Astrocyte (in vitro differentiated cells and primary cell): ENCODE measurements at regions not wholly inside any gene's neighbourhood (a gene's known extent, or its start where the extent isn't known, plus 50 kb on each side); places are given as distances from the start of the nearest gene placed in this dataset.
"Not testable (repeated sequence)": the region's sequence is repeated elsewhere in the genome, so short reads cannot be mapped to it uniquely, and the experiment has no call there.

ENCODE experiments used
- DNase-seq: peaks from one replicate; pipeline ENCODE4 v3.0.0-alpha.2; 2010; ENCODE audit warnings: low read depth
- FAIRE-seq: peaks from 2 replicates; lab custom pipeline; 2011; peaks lifted over from hg19 to GRCh38; lab: Jason Lieb, UNC
- H2AFZ ChIP-seq: 2 replicates; pipeline ENCODE4 v1.6.0; 2012; ENCODE audit warnings: low read depth, low read length, inconsistent platforms
- H3K27ac ChIP-seq: 2 replicates; pipeline ENCODE4 v1.5.1; 2011; ENCODE audit warnings: low read depth, low read length, inconsistent platforms
- H3K27me3 ChIP-seq: 2 replicates; pipeline ENCODE4 v1.6.0; 2011; ENCODE audit warnings: low read length, inconsistent platforms; ENCODE audit not compliant: insufficient read depth
- H3K36me3 ChIP-seq: 2 replicates; pipeline ENCODE4 v1.5.1; 2011; ENCODE audit warnings: low read length, inconsistent platforms; ENCODE audit not compliant: insufficient read depth
- H3K4me1 ChIP-seq: 2 replicates; pipeline ENCODE4 v1.5.1; 2011; ENCODE audit warnings: low read length, inconsistent platforms; ENCODE audit not compliant: insufficient read depth
- H3K4me2 ChIP-seq: 2 replicates; pipeline ENCODE4 v1.6.0; 2012; ENCODE audit warnings: low read length, inconsistent platforms
- H3K4me3 ChIP-seq: 2 replicates; pipeline ENCODE4 v1.5.1; 2011; ENCODE audit warnings: low read depth, mild to moderate bottlenecking, low read length, inconsistent platforms; ENCODE audit not compliant: insufficient read depth
- H3K79me2 ChIP-seq: 2 replicates; pipeline ENCODE4 v1.6.0; 2012; ENCODE audit warnings: mild to moderate bottlenecking, low read length, inconsistent platforms; ENCODE audit not compliant: insufficient read depth
- H3K9ac ChIP-seq: 2 replicates; pipeline ENCODE4 v1.6.0; 2012; ENCODE audit warnings: mild to moderate bottlenecking, low read length, inconsistent platforms
- H3K9me3 ChIP-seq: 2 replicates; pipeline ENCODE4 v1.5.1; 2012; ENCODE audit warnings: low read depth, mild to moderate bottlenecking, low read length, inconsistent platforms; ENCODE audit not compliant: insufficient read depth
- H4K20me1 ChIP-seq: 2 replicates; pipeline ENCODE4 v1.6.0; 2012; ENCODE audit warnings: low read length, inconsistent platforms; ENCODE audit not compliant: insufficient read depth
- H3K27ac Mint-ChIP-seq: one replicate; pipeline ENCODE4 v1.8.0; 2021; ENCODE audit warnings: mild to moderate bottlenecking, mixed read lengths; ENCODE audit not compliant: unreplicated experiment
- H3K27me3 Mint-ChIP-seq: one replicate; pipeline ENCODE4 v1.8.0; 2021; ENCODE audit warnings: low read depth, mixed read lengths; ENCODE audit not compliant: unreplicated experiment
- H3K36me3 Mint-ChIP-seq: one replicate; pipeline ENCODE4 v1.8.0; 2021; ENCODE audit warnings: low read depth, mixed read lengths; ENCODE audit not compliant: unreplicated experiment
- H3K4me1 Mint-ChIP-seq: one replicate; pipeline ENCODE4 v1.8.0; 2021; ENCODE audit warnings: low read depth, mixed read lengths; ENCODE audit not compliant: unreplicated experiment
- H3K4me3 Mint-ChIP-seq: one replicate; pipeline ENCODE4 v1.8.0; 2021; ENCODE audit warnings: mild to moderate bottlenecking, moderate library complexity, mixed read lengths; ENCODE audit not compliant: unreplicated experiment
- H3K9me3 Mint-ChIP-seq: one replicate; pipeline ENCODE4 v1.8.0; 2021; ENCODE audit warnings: mild to moderate bottlenecking, mixed read lengths; ENCODE audit not compliant: unreplicated experiment
- EZH2 ChIP-seq: IDR thresholded peaks from 2 replicates; pipeline ENCODE4 v1.6.1; 2012; ENCODE audit warnings: mild to moderate bottlenecking, low read length, inconsistent platforms; ENCODE audit not compliant: insufficient read depth
- TF ChIP-seq, protein P1 (sequence below): IDR thresholded peaks from 2 replicates; pipeline ENCODE4 v1.5.1; 2011; ENCODE audit warnings: low read depth, mild to moderate bottlenecking, inconsistent platforms, low read length, moderate library complexity; ENCODE audit not compliant: insufficient read depth

DNA sequence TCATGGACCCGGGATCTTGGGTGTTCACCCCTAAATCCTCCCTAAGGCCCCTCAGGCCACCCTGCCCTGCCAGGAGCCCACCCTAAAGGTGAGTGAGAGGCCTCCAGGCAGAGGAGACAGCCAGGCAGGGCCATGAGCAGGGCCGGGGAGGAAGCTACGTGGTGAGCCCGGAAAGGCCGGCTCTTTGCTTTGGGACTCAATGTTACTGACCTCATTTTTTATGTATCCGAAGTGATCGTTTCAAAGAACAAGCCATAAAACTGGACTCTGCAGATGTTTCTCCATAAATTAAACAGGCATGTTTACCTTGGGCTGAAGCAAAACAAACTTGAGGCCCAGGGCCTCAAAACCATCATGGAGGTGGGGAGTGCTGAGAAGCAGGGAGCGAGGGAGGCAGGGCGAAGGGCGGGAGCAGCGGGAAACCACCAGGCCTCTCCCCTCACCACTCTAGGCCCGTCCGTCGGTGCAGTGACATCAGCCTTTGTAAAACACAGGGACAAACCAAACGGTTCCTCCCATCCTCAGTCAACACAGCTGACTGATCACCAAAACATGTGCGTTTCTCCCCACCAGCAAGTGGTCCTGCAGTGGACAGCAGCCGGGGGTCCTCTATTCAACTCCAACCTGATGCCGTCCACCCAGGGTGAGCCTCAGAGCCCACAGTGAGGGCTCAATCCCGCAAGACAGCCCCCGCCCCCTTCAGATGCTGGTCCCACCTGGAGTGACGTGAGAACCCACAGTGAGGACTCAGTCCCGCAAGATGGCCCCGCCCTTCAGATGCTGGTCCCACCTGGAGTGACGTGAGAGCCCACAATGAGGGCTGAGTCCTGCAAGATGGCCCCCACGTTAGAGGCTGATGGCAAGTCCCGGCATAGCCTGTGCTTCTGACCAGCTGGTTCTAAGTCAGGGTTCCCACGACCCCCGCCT is 102.9 kb upstream of the LRPAP1 start:
- H3K4me3 Mint-ChIP-seq = no peak overlapping the region
- peaks cover 9% of the 10 kb centered on the region for H3K27me3 Mint-ChIP-seq
- peaks cover 10% of the 10 kb centered on the region for H3K4me1 Mint-ChIP-seq
- Histone ChIP-seq H3K27ac (no peak overlapping the region), H3K27me3 (no peaks in the 10 kb centered on the region), H3K9me3 (no peaks in the 10 kb centered on the region), H4K20me1 (no peaks in the 10 kb centered on the region), H3K4me3 (no peak overlapping the region), H3K9ac (no peak overlapping the region), H3K4me1 (no peaks in the 10 kb centered on the region), H3K36me3 (no peaks in the 10 kb centered on the region), H2AFZ (no peak overlapping the region), H3K79me2 (no peaks in the 10 kb centered on the region), H3K4me2 (no peak overlapping the region)
- TF ChIP-seq, protein P1, sequence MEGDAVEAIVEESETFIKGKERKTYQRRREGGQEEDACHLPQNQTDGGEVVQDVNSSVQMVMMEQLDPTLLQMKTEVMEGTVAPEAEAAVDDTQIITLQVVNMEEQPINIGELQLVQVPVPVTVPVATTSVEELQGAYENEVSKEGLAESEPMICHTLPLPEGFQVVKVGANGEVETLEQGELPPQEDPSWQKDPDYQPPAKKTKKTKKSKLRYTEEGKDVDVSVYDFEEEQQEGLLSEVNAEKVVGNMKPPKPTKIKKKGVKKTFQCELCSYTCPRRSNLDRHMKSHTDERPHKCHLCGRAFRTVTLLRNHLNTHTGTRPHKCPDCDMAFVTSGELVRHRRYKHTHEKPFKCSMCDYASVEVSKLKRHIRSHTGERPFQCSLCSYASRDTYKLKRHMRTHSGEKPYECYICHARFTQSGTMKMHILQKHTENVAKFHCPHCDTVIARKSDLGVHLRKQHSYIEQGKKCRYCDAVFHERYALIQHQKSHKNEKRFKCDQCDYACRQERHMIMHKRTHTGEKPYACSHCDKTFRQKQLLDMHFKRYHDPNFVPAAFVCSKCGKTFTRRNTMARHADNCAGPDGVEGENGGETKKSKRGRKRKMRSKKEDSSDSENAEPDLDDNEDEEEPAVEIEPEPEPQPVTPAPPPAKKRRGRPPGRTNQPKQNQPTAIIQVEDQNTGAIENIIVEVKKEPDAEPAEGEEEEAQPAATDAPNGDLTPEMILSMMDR = no peak
- TF ChIP-seq EZH2 = no peak
- no peak overlapping the region for H3K27ac Mint-ChIP-seq
- H3K36me3 Mint-ChIP-seq = peaks cover 1% of the 10 kb centered on the region
- FAIRE-seq (no peak), DNase-seq (no peak)
- peaks cover 3% of the 10 kb centered on the region for H3K9me3 Mint-ChIP-seq

DNA sequence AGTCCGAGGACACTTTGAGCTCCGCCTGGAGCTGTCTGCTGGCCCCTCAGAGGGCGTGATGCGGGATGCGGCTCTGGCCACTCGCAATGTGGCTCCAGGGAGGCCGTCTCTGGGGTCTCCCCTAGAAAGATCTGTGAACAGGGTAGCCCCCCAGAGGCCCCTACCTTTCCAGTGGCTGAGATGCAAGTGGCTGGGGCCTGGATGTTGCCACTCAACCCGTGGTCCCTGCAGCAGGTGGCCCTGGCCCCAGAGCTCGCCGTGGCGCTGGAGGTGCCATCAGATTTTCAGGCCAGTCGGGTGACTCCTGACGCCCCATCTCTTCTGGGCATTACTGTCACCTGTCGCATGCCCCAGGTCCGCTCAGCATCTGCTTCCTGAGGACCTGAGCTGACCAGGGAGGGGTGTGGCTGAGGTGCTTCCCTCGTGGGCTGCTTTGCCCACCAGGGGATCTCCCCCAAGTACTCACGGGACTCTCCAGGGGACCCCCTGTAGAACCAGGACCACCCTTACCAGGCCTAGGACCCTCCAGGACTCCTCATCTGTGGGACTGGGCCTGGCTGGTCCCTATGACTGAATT is 102.1 kb upstream of the LRPAP1 start:
- H3K27me3 ChIP-seq = no peaks in the 10 kb centered on the region
- no peak overlapping the region for H3K27ac ChIP-seq
- no peak overlapping the region for H3K4me3 ChIP-seq
- TF ChIP-seq EZH2 = no peak
- TF ChIP-seq, protein P1 = no peak
- no peaks in the 10 kb centered on the region for H3K9me3 ChIP-seq
- peaks cover 4% of the 10 kb centered on the region for H3K4me1 Mint-ChIP-seq
- H3K4me1 ChIP-seq = no peaks in the 10 kb centered on the region
- FAIRE-seq (no peak), DNase-seq (no peak)
- H3K4me2 ChIP-seq = no peak overlapping the region
- H3K36me3 ChIP-seq = no peaks in the 10 kb centered on the region
- H3K27ac Mint-ChIP-seq = no peak overlapping the region
- no peak overlapping the region for H2AFZ ChIP-seq
- H3K27me3 Mint-ChIP-seq = peaks cover 8% of the 10 kb centered on the region
- no peaks in the 10 kb centered on the region for H4K20me1 ChIP-seq
- peaks cover 3% of the 10 kb centered on the region for H3K9me3 Mint-ChIP-seq
- H3K79me2 ChIP-seq = no peaks in the 10 kb centered on the region
- no peak overlapping the region for H3K9ac ChIP-seq
- no peaks in the 10 kb centered on the region for H3K36me3 Mint-ChIP-seq
- no peak overlapping the region for H3K4me3 Mint-ChIP-seq

DNA sequence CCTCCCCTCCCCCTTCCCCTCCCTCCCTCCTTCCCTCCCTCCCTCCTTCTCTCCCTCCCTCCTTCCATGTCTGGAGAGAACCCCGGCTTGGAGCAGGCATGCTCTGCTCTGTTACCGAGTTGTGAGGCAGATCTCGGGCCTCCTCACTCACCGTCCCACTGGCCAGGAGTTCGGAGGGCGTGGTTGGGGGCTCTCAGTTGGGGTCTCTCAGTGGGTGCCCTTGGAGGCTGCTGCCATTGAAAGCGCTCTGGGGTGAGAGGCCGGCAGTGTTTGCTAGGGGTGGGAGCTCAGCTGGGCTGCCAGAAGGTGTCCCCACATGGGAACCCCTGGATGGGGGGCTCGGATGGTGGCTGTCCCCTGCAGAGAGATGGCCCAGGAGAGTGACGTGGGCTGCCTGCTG is 101.1 kb upstream of the LRPAP1 start:
- not testable (repeated sequence) for H3K9me3 ChIP-seq, H3K4me3 ChIP-seq, H3K79me2 ChIP-seq, DNase-seq, FAIRE-seq, H4K20me1 ChIP-seq, H3K9ac ChIP-seq, H3K27ac Mint-ChIP-seq, H3K4me1 ChIP-seq, H3K4me3 Mint-ChIP-seq, H2AFZ ChIP-seq, H3K9me3 Mint-ChIP-seq, H3K36me3 Mint-ChIP-seq, H3K27ac ChIP-seq, H3K4me1 Mint-ChIP-seq, H3K4me2 ChIP-seq, H3K27me3 ChIP-seq, H3K36me3 ChIP-seq
- peaks cover 16% of the 10 kb centered on the region for H3K27me3 Mint-ChIP-seq

GRCh38 chr4:3632794-3633193 is 100.6 kb upstream of the LRPAP1 start:
- not testable (repeated sequence) for H3K4me2 ChIP-seq, H3K4me1 Mint-ChIP-seq, H3K79me2 ChIP-seq, H3K36me3 Mint-ChIP-seq, DNase-seq, H3K9ac ChIP-seq, H3K4me1 ChIP-seq, H3K4me3 ChIP-seq, H4K20me1 ChIP-seq, H3K4me3 Mint-ChIP-seq, H3K27ac Mint-ChIP-seq, H3K9me3 Mint-ChIP-seq, H3K27ac ChIP-seq, H3K27me3 ChIP-seq, H3K36me3 ChIP-seq, FAIRE-seq, H3K9me3 ChIP-seq, H2AFZ ChIP-seq
- peaks cover 18% of the 10 kb centered on the region for H3K27me3 Mint-ChIP-seq
